ENCODE measurements at regions not wholly inside any gene's neighbourhood (a gene's known extent, or its start where the extent isn't known, plus 50 kb on each side); places are given as distances from the start of the nearest gene placed in this dataset.

- Histone ChIP-seq H3K79me2 (ENCODE audit: control insufficient read depth, insufficient read depth, low read length) (no peaks in the 10 kb centered on the region), H3K9me3 (ENCODE audit: control insufficient read depth, insufficient read depth, low read depth, low read length) (no peaks in the 10 kb centered on the region), H4K20me1 (ENCODE audit: control insufficient read depth, extremely low read depth, insufficient read depth, low read length) (no peaks in the 10 kb centered on the region), H3K27me3 (ENCODE audit: control insufficient read depth, insufficient read depth, low read length) (no peaks in the 10 kb centered on the region), H3K4me3 (replicated peaks in 1 of 4; ENCODE audit: control extremely low read depth in 1 of 4, insufficient read depth in 1 of 4, low read depth in 3 of 4, low read length in 4 of 4) (no peak overlapping the region), H2AFZ (ENCODE audit: low read length) (no peak overlapping the region), H3K4me2 (ENCODE audit: extremely low read depth, insufficient read depth, low read length) (no peak overlapping the region), H3K9ac (ENCODE audit: insufficient read depth, low read length) (no peak overlapping the region), H3K27ac (ENCODE audit: insufficient read depth, low read length) (no peak overlapping the region), H3K4me1 (ENCODE audit: control insufficient read depth, extremely low read depth, insufficient read depth, low read length) (no peaks in the 10 kb centered on the region), H3K36me3 (ENCODE audit: control insufficient read depth, insufficient read depth, low read length) (no peaks in the 10 kb centered on the region)
- TF ChIP-seq EZH2 (IDR thresholded peaks at IDR 0.05; ENCODE audit: low read length, missing control alignments) = no peak
- no peak for TF ChIP-seq CTCF (conservative IDR thresholded peaks at IDR 0.05 in 1 of 2, IDR thresholded peaks at IDR 0.05 in 1 of 2; ENCODE audit: low read depth in 1 of 2, low read length in 2 of 2)
- DNase-seq (ENCODE audit: low read depth in 2 of 2) = no peak
Measured at GRCh38 chr2:2732331-2733119, 401.4 kb upstream of the MYT1L start.

GRCh38 chr2:2731816-2732284, 400.8 kb upstream of the MYT1L start:
- Histone ChIP-seq H3K4me3 (replicated peaks in 1 of 4; ENCODE audit: control extremely low read depth in 1 of 4, insufficient read depth in 1 of 4, low read depth in 3 of 4, low read length in 4 of 4) (no peak overlapping the region), H2AFZ (ENCODE audit: low read length) (no peak overlapping the region), H3K9ac (ENCODE audit: insufficient read depth, low read length) (no peak overlapping the region), H4K20me1 (ENCODE audit: control insufficient read depth, extremely low read depth, insufficient read depth, low read length) (no peaks in the 10 kb centered on the region), H3K36me3 (ENCODE audit: control insufficient read depth, insufficient read depth, low read length) (no peaks in the 10 kb centered on the region), H3K27me3 (ENCODE audit: control insufficient read depth, insufficient read depth, low read length) (no peaks in the 10 kb centered on the region), H3K4me1 (ENCODE audit: control insufficient read depth, extremely low read depth, insufficient read depth, low read length) (no peaks in the 10 kb centered on the region), H3K9me3 (ENCODE audit: control insufficient read depth, insufficient read depth, low read depth, low read length) (no peaks in the 10 kb centered on the region), H3K27ac (ENCODE audit: insufficient read depth, low read length) (no peak overlapping the region), H3K79me2 (ENCODE audit: control insufficient read depth, insufficient read depth, low read length) (no peaks in the 10 kb centered on the region), H3K4me2 (ENCODE audit: extremely low read depth, insufficient read depth, low read length) (no peak overlapping the region)
- TF ChIP-seq CTCF (conservative IDR thresholded peaks at IDR 0.05 in 1 of 2, IDR thresholded peaks at IDR 0.05 in 1 of 2; ENCODE audit: low read depth in 1 of 2, low read length in 2 of 2) (no peak), EZH2 (IDR thresholded peaks at IDR 0.05; ENCODE audit: low read length, missing control alignments) (no peak)
- DNase-seq (ENCODE audit: low read depth in 2 of 2) = no peak

- TF ChIP-seq EZH2 (IDR thresholded peaks at IDR 0.05; ENCODE audit: low read length, missing control alignments) (no peak), CTCF (conservative IDR thresholded peaks at IDR 0.05 in 1 of 2, IDR thresholded peaks at IDR 0.05 in 1 of 2; ENCODE audit: low read depth in 1 of 2, low read length in 2 of 2) (no peak)
- Histone ChIP-seq H2AFZ (ENCODE audit: low read length) (no peak overlapping the region), H3K36me3 (ENCODE audit: control insufficient read depth, insufficient read depth, low read length) (no peaks in the 10 kb centered on the region), H3K27me3 (ENCODE audit: control insufficient read depth, insufficient read depth, low read length) (no peaks in the 10 kb centered on the region), H3K27ac (ENCODE audit: insufficient read depth, low read length) (no peak overlapping the region), H3K4me1 (ENCODE audit: control insufficient read depth, extremely low read depth, insufficient read depth, low read length) (no peaks in the 10 kb centered on the region), H4K20me1 (ENCODE audit: control insufficient read depth, extremely low read depth, insufficient read depth, low read length) (no peaks in the 10 kb centered on the region), H3K9me3 (ENCODE audit: control insufficient read depth, insufficient read depth, low read depth, low read length) (no peaks in the 10 kb centered on the region), H3K79me2 (ENCODE audit: control insufficient read depth, insufficient read depth, low read length) (no peaks in the 10 kb centered on the region), H3K9ac (ENCODE audit: insufficient read depth, low read length) (no peak overlapping the region), H3K4me2 (ENCODE audit: extremely low read depth, insufficient read depth, low read length) (no peak overlapping the region), H3K4me3 (replicated peaks in 1 of 4; ENCODE audit: control extremely low read depth in 1 of 4, insufficient read depth in 1 of 4, low read depth in 3 of 4, low read length in 4 of 4) (no peak overlapping the region)
- no peak for DNase-seq (ENCODE audit: low read depth in 2 of 2)
Measured at GRCh38 chr2:2731101-2731815, 400.2 kb upstream of the MYT1L start.

Measured in fibroblast of lung (primary cell).